DND-41 (cell line): ENCODE measurements at regions not wholly inside any gene's neighbourhood (a gene's known extent, or its start where the extent isn't known, plus 50 kb on each side); places are given as distances from the start of the nearest gene placed in this dataset.

ENCODE experiments used
- CTCF ChIP-seq: IDR thresholded peaks from 2 replicates; pipeline ENCODE4 v1.5.1; 2012; ENCODE audit warnings: borderline replicate concordance, low read length, moderate library complexity, mild to moderate bottlenecking; ENCODE audit not compliant: poor library complexity, severe bottlenecking; ENCODE audit errors: extremely low read depth
- EZH2 ChIP-seq: IDR thresholded peaks from 3 replicates; pipeline ENCODE4 v1.6.1; 2012; ENCODE audit warnings: borderline replicate concordance, low read depth, mild to moderate bottlenecking, moderate library complexity, low read length, inconsistent platforms; ENCODE audit not compliant: severe bottlenecking

GRCh38 chr4:128341634-128342033 is 54.0 kb upstream of the PGRMC2 start:
- TF ChIP-seq CTCF = no peak
- TF ChIP-seq EZH2 = no peak
